GM21737 (cell line): ENCODE measurements at regions not wholly inside any gene's neighbourhood (a gene's known extent, or its start where the extent isn't known, plus 50 kb on each side); places are given as distances from the start of the nearest gene placed in this dataset.

Experiments used
- ATAC-seq: cut with Tn5 transposase; IDR thresholded peaks from one replicate; pipeline ENCODE4 v1.9.1; 2021; ENCODE audit warnings: mild to moderate bottlenecking, moderate library complexity; ENCODE audit not compliant: unreplicated experiment

DNA sequence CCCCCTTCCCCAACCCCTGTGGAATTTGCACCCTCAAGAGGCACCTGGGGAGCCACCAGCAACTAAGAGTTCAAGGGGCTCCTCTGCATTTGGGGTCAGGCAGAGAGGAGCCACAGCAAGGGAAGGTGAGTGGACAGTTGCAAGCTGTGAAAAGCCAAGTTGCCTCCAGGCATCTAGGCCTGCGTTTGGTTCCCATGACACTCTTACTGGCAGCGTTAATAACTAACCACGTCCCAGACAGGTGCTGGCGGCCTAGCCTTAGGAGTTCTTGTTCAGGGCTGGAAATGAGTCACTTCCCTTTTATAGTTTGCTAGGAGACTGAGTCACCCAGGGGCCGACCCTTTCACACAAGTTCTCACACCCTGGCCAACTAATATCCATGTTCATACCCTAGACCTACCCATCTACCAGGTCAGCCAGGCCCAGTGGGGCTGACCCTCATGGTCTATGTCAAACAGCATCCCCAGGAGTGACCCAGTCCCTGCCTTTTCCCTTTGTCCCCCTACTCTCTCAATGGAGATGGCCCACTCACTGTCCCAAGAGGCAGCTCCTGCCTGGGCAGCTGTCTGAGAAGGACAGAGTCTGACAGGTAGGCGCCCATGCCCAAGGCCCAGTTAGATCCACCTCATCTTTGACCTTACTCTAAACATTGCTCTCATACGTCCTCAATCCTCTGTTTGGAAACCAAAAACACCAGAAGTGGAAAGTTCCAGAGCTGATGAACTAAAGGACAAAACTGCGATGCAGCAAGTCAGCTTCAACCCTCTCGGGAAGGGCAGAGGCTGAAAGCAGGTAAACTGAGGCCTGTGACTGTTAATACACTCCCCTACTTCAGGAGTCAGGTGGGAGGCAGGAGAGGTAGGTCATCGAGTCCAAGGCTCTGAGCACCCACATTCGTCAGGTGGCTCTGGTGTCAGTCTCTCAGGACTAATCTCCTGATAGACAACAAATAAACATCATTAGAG is 300.6 kb downstream of the SOX9 start:
- peak; percentile 49 for ATAC-seq

DNA sequence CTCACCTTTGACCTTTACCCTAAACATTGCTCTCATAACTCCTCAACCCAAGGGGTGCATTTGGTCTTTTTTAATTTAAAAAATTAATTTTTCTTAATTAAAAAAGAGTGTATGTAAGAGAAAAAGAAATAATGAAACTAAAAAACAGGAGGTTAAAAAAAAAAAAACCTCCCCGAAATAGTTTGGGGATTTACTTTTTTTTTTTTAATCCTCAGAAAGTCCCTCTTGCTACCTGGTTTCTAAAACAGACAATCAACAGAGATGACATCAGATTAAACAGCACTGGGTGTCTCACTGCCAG is 301.3 kb downstream of the SOX9 start:
- ATAC-seq, result peak; percentile 26

DNA sequence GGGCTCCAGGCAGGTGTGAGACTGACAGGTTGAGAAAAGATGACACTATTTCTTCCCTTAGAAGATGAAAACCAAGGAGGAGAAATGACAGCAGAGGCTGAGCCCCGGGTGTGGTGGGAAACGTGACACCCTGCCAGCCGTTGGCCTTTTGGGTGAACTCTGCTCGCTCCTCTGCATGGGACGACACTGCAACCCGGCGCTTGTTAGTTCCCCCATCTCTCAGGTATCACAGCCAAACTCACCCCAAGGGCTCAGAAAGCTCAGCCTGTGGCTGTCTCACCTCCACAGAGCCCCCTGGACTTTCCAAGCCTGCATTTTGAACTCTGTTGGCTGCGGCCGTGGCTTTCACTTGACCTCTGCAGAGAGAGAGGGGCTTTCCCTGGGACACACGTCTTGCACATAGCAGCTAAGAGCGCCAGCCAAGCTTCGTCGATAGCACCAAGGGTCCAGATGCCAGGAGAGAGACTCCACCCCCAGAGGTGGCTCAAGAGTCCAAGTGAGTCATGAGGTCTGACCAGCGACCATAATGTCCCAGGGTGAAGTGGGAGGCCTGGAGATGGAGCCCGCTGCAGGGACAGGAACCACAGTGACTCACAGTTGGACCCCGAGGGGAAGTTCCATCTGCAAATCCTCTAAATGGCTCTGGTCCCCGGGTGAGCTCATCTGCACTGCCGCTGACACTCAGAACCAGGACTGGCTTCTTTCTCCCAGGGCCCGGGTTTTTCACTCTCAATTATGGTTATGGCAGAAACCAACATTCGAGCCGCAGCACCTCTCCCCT is 301.9 kb downstream of the SOX9 start:
- ATAC-seq, result peak; percentile 39

GRCh38 chr17:72423286-72423589 is 302.4 kb downstream of the SOX9 start:
- no peak for ATAC-seq

- no peak for ATAC-seq
Observed at GRCh38 chr17:72423718-72424117, 302.9 kb downstream of the SOX9 start.

GRCh38 chr17:72424505-72425117 is 303.8 kb downstream of the SOX9 start:
- no peak for ATAC-seq

DNA sequence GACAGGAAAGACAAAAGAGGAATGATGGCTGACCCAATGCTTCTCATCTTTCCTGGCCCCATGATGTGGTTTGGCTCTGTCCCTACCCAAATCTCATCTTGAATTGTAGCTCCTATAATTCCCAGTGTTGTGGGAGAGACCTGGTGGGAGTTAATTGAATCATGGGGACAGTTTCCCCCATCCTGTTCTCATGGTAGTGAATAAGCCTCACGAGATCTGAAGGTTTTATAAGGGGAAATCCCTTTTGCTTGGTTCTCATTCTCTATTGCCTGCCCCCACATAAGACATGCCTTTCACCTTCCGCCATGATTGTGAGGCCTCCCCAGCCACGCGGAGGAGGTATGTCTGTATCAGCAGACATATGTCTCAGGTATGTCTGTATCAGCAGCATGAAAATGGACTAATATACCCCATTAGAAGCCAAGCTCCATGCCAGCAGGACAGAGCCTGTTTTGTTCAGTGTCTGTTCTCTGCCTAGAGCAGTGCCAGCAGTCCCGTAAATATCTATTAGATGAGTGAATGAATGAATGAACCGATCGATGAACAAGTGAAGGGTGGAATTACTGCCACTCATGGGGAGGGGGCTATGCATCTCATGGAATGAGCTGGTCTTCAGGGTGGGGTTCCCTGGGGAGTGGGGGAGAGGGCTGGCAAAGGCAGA is 304.4 kb downstream of the SOX9 start:
- no peak for ATAC-seq

- ATAC-seq, result no peak
Observed at GRCh38 chr17:72425794-72426168, 305.0 kb downstream of the SOX9 start.

DNA sequence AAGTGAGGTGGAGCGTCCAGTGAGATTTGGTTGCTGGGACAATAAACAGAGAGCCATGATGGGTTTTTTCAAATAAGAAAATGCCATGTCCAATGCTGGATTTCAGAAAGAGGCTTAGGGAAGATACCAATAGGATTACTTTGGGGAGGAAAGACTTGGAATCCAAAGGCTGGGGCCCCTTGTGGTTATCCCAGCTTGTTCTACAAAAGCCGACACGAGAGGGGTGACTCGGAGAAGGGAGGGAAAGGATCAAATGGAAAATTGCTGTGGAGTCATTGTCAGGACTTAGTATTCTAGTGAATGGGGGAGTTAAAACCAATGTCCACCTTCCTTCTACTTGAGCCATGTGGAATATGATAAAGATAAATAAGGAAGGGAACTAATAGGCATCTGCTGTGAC is 305.5 kb downstream of the SOX9 start:
- ATAC-seq, result no peak

- ATAC-seq, result no peak
Observed at GRCh38 chr17:72426948-72427760, 306.3 kb downstream of the SOX9 start.

DNA sequence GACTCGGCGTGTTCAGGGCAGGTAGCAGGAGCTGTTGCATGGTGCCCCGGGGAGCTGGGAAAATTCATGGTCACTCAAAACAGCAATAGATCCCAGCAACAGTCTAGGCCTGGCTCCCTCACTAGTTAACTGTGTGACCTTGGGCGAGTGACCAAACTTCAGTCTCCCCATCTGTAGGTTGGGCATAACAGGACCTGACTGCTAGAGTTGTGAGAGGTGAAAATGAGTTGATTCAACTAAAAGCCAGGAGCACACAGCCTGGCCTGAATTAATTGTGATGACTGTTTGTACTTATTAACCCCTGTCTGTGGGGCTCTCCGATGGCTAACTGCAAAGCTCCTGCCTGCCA is 306.9 kb downstream of the SOX9 start:
- ATAC-seq, result no peak

- ATAC-seq, result no peak
Observed at GRCh38 chr17:72429066-72429638, 308.3 kb downstream of the SOX9 start.

DNA sequence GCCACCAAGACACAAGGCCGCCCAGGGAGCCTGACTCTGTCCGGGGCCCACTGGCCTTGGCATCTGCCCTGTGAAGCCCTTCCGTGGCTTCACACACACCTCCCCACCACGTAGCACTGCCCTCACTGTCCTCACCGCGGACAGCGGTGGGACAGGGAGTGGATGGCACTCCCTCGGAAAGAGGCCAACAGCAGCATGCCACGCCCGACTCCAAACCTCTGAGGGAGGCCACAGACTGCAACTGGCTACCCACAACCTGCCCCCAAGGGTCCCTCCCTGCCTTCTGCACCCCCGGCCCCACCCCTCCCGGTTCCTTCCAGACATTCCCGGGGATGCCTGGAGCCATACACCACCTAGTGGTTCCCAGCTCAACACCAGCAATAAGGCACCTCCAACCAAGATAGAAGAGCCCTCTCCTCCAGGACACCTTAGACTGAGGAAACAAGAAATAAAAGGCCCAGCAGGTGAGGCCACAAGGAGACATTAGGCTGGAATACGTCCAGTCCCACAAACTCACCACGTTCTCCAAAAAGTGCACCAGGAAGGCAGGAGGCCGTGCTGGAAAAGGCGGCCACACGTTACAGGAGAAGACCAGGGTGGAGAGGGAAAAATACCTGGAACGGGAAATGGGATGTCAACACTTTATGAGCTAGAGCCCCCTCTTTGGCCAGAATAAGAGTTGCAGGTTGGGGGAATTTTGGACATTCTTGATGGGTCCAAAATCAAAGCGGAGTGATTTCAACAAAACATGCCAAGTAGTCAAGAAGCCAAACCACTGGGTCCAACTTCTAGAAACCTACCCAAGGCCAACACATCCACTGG is 310.0 kb downstream of the SOX9 start:
- ATAC-seq, result no peak

- ATAC-seq, result no peak
Observed at GRCh38 chr17:72432143-72432621, 311.4 kb downstream of the SOX9 start.

DNA sequence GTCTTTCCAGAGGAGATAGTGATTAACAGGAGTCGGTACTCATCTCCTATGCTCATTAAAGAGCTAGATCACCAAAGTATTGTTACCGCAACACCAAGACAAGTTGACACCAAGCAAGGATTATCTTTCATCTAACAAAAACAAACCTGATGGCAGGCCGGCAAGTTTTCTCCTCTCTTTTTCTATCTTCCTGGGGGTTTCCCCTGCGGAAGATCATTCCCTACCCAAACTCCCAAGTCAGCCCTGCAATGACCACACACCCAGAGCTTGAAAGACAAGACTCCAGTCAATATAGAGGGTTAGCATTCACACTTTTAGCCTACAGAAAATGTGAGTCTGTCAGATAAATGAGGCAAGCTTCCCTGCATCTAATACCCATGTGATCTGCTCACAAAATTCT is 312.1 kb downstream of the SOX9 start:
- ATAC-seq, result no peak

GRCh38 chr17:72433797-72434196 is 313.0 kb downstream of the SOX9 start:
- ATAC-seq, result no peak

DNA sequence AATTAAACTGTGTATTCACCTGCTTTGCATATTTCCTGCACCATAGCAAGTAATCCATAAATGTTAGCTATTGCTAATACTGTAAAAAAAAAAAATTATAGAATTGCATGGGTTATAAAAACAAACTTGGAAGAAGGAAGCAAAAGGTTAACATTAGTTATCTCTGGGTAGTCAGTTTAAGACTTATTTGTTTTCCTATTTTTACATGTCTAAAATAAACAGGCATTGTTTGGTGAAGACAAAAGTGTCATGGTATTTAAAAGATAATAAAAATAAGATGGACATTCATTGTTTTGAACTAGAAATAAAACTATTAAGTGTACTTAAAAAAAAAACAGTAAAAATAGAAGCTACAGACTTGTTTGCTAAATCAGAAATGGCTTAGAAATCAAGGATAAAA is 313.8 kb downstream of the SOX9 start:
- no peak for ATAC-seq

DNA sequence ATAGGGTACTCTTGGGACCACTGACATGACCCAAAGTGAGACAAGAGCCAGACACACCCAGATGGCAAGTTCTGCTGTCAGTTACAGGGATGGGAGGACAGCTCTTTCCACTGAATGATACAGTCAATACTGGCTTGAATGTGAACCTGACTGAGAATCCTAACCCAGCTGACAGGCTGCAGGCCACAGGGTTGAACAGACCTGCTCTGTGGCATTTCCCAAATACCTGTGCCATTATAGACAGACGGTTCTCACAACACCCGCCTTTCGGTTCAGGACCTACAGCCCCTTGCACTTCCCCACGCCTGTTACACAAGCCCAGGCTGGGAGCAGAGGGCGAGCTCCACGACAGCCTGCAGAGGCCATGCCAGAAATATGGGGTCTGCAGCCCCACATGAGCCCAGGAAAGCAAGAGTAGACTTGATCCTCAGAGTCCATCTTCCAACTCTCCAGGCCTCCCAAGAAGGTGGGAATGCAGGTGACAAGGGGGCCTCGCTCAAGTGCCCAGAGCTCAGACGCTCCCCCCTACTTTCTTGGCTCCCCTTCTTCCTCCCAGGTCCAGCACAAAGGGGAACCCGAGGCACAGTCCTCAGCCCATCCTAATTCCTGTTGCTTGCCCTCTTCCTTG is 314.3 kb downstream of the SOX9 start:
- no peak for ATAC-seq

DNA sequence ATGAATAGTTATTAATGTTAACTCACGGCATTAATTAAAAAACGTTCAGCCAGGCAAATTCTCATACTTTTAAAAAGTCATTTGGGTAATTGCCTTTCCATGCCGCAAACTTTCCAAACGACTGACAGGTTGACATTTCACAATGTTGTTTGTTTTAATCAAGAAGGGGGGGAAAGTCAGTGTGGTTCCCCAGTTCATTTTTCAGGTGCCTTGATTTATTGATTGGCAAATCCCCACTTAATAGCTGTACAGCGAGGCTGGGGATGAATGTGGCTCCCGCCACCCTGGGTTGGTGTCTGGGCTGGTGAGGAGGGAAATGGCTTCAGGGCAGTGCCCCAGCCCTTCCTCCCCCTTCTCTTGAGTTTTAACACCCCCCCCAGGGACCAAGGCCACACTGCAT is 318.0 kb downstream of the SOX9 start:
- no peak for ATAC-seq
